Adrenal gland (tissue), 9 donors: ENCODE measurements at regions not wholly inside any gene's neighbourhood (a gene's known extent, or its start where the extent isn't known, plus 50 kb on each side); places are given as distances from the start of the nearest gene placed in this dataset.

Experiments
- DNase-seq, 7 donors: peaks; one replicate each; pipeline ENCODE4 v3.0.0-alpha.2; 2019 to 2020
- H3K27ac ChIP-seq, 5 donors: fragments of 200-600 bp; sonication (generic) in 4 of 5; 1 replicate in 3 of 5; 2 replicates in 2 of 5; pipeline versions ENCODE4 v1.5.1 to v1.8.0; 2016 to 2020; ENCODE audit warnings: mild to moderate bottlenecking in 1 of 5
- H3K27me3 ChIP-seq: fragments of 200-600 bp; 2 replicates; pipeline ENCODE4 v1.8.0; 2021
- H3K36me3 ChIP-seq, 2 donors: fragments of 200-600 bp; replicated peaks in 1 of 2; 1 replicate in 1 of 2; 2 replicates in 1 of 2; pipeline versions ENCODE4 v1.5.1 to v1.8.0; 2018 to 2022
- H3K4me1 ChIP-seq, 2 donors: fragments of 200-600 bp; replicated peaks in 1 of 2; 1 replicate in 1 of 2; 2 replicates in 1 of 2; pipeline versions ENCODE4 v1.5.1 to v1.8.0; 2018 to 2021
- H3K4me3 ChIP-seq, 4 donors: fragments of 200-600 bp; sonication (generic) in 3 of 4; one replicate each; pipeline ENCODE4 v1.5.1; 2016 to 2018
- H3K9me3 ChIP-seq, 3 donors: fragments of 200-600 bp; sonication (generic) in 1 of 3; replicated peaks in 1 of 3; 1 replicate in 2 of 3; 2 replicates in 1 of 3; pipeline versions ENCODE4 v1.5.1 to v1.8.0; 2016 to 2021
- CTCF ChIP-seq, 6 experiments: fragments of 450-650 bp in 4 of 6; fragments of 200-600 bp in 2 of 6; sonication (generic) in 1 of 6; IDR thresholded peaks; 1 replicate in 5 of 6; 2 replicates in 1 of 6; pipeline versions ENCODE4 v1.5.1 to v1.8.0; 2016 to 2021; ENCODE audit warnings: antibody characterized with exemption in 6 of 6, mild to moderate bottlenecking in 2 of 6, moderate library complexity in 1 of 6
- POLR2A ChIP-seq, 2 donors: fragments of 450-650 bp; IDR thresholded peaks; one replicate each; pipeline ENCODE4 v1.6.1; 2017; ENCODE audit warnings: antibody characterized with exemption in 2 of 2, mild to moderate bottlenecking in 2 of 2, moderate library complexity in 1 of 2
- WGBS, 4 donors: extraction: QIAGEN DNeasy Blood & Tissue Kit in 2 of 4; methylation state at CpG; one replicate each; pipeline versions ENCODE4 v1.1.5 to v1.1.7; 2013 to 2017; 5-methylcytosine and 5-hydroxymethylcytosine counted together
- intact Hi-C, 2 donors: fragments of 100-400 bp; cut with DNase I; formaldehyde crosslinking; loops; one replicate each; pipeline versions ENCODE4 v1.14.1 to v1.15.0; 2022 to 2023
- donor health status: healthy with polysubstance abuse.
- donor health status: Bipolar disorder and iron deficiency.
- donor health status: DM: yes; HTN: yes; CAD: no.
- donor health status: DM: no; HTN: no; CAD: no.
- donor health status: DM: no; HTN: no; CAD: no.

GRCh38 chr13:53545340-53545941 lies 516.8 kb downstream of the OLFM4 start:
- no peak for DNase-seq
- H3K4me1 ChIP-seq, result no peaks in the 10 kb centered on the region
- no peak overlapping the region for H3K27ac ChIP-seq
- WGBS, 4 donors, result 67 to 90% (median 84%) methylated on average over 1 of the region's 1 CpG
- no peaks in the 10 kb centered on the region for H3K27me3 ChIP-seq
- TF ChIP-seq POLR2A (IDR thresholded peaks at IDR 0.05) (no peak), CTCF (IDR thresholded peaks at IDR 0.05) (no peak)
- no peaks in the 10 kb centered on the region for H3K36me3 ChIP-seq
- H3K9me3 ChIP-seq, result no peaks in the 10 kb centered on the region
- no peak overlapping the region for H3K4me3 ChIP-seq
- intact Hi-C loops, result no loop called here

- H3K9me3 ChIP-seq, result no peaks in the 10 kb centered on the region
- no peaks in the 10 kb centered on the region for H3K27me3 ChIP-seq
- TF ChIP-seq CTCF (IDR thresholded peaks at IDR 0.05) (no peak), POLR2A (IDR thresholded peaks at IDR 0.05) (no peak)
- no peak for DNase-seq
- H3K27ac ChIP-seq, result no peak overlapping the region
- intact Hi-C loops, result no loop called here
- WGBS, 4 donors, result 47 to 59% (median 51%) methylated on average over 1 of the region's 1 CpG
- no peaks in the 10 kb centered on the region for H3K4me1 ChIP-seq
- no peaks in the 10 kb centered on the region for H3K36me3 ChIP-seq
- H3K4me3 ChIP-seq, result no peak overlapping the region
Observed at GRCh38 chr13:53560556-53560955, 531.9 kb downstream of the OLFM4 start.

GRCh38 chr13:53562419-53562818 lies 533.8 kb downstream of the OLFM4 start:
- TF ChIP-seq POLR2A (IDR thresholded peaks at IDR 0.05) (no peak), CTCF (IDR thresholded peaks at IDR 0.05) (no peak)
- H3K9me3 ChIP-seq, result no peaks in the 10 kb centered on the region
- intact Hi-C loops, result no loop called here
- DNase-seq, result no peak
- H3K4me1 ChIP-seq, result no peaks in the 10 kb centered on the region
- H3K36me3 ChIP-seq, result no peaks in the 10 kb centered on the region
- no peak overlapping the region for H3K27ac ChIP-seq
- H3K27me3 ChIP-seq, result no peaks in the 10 kb centered on the region
- 48 to 68% (median 62%) methylated on average over 2 of the region's 2 CpGs for WGBS, 4 donors
- no peak overlapping the region for H3K4me3 ChIP-seq

GRCh38 chr13:53568491-53568890 lies 539.9 kb downstream of the OLFM4 start:
- no peaks in the 10 kb centered on the region for H3K36me3 ChIP-seq
- no peaks in the 10 kb centered on the region for H3K9me3 ChIP-seq
- no peaks in the 10 kb centered on the region for H3K4me1 ChIP-seq
- TF ChIP-seq CTCF (IDR thresholded peaks at IDR 0.05) (no peak), POLR2A (IDR thresholded peaks at IDR 0.05) (no peak)
- WGBS, 4 donors, result 66 to 79% (median 75%) methylated on average over 1 of the region's 1 CpG
- no peak for DNase-seq
- no peaks in the 10 kb centered on the region for H3K27me3 ChIP-seq
- intact Hi-C loops, result no loop called here
- no peak overlapping the region for H3K4me3 ChIP-seq
- H3K27ac ChIP-seq, result no peak overlapping the region
